Fibroblast of mammary gland (primary cell): ENCODE measurements at regions not wholly inside any gene's neighbourhood (a gene's known extent, or its start where the extent isn't known, plus 50 kb on each side); places are given as distances from the start of the nearest gene placed in this dataset.

Experiments used
- DNase-seq: peaks from one replicate; pipeline ENCODE4 v3.0.0-alpha.2; 2010; ENCODE audit warnings: low read depth
- H3K4me3 ChIP-seq: 2 replicates; pipeline ENCODE4 v1.5.1; 2011; ENCODE audit warnings: low read depth, mild to moderate bottlenecking, low read length, moderate library complexity; ENCODE audit not compliant: control insufficient read depth
- CTCF ChIP-seq: conservative IDR thresholded peaks from 2 replicates; pipeline ENCODE4 v1.5.1; 2011; ENCODE audit warnings: low read depth, low read length, inconsistent platforms; ENCODE audit not compliant: control insufficient read depth, insufficient read depth

GRCh38 chr11:115065830-115066664, 387.7 kb downstream of the NXPE2 start:
- DNase-seq: no peak
- TF ChIP-seq CTCF: no peak
- H3K4me3 ChIP-seq: no peak overlapping the region

GRCh38 chr11:115067471-115067870, 389.1 kb downstream of the NXPE2 start:
- H3K4me3 ChIP-seq: no peak overlapping the region
- DNase-seq: no peak
- TF ChIP-seq CTCF: no peak

- TF ChIP-seq CTCF: no peak
- no peak overlapping the region for H3K4me3 ChIP-seq
- no peak for DNase-seq
Measured at GRCh38 chr11:115067900-115068530, 389.7 kb downstream of the NXPE2 start.

GRCh38 chr11:115069599-115069998, 391.3 kb downstream of the NXPE2 start:
- no peak for DNase-seq
- no peak for TF ChIP-seq CTCF
- no peak overlapping the region for H3K4me3 ChIP-seq

- DNase-seq: no peak
- TF ChIP-seq CTCF: no peak
- H3K4me3 ChIP-seq: no peak overlapping the region
Measured at GRCh38 chr11:115075356-115075755, 397.0 kb downstream of the NXPE2 start.

GRCh38 chr11:115077740-115078139, 399.4 kb downstream of the NXPE2 start:
- no peak for DNase-seq
- H3K4me3 ChIP-seq: no peak overlapping the region
- TF ChIP-seq CTCF: no peak
